Endothelial cell of umbilical vein (primary cell): ENCODE measurements at regions not wholly inside any gene's neighbourhood (a gene's known extent, or its start where the extent isn't known, plus 50 kb on each side); places are given as distances from the start of the nearest gene placed in this dataset.

Experiments used
- BruUV-seq: library from RNA; stranded (reverse); fragments of 400-500 nt; replicated peaks from 2 replicates; lab custom pipeline; 2021; lab: Mats Ljungman, UMichigan
- CTCF ChIA-PET: fragments of 300-600, 350-600 bp; sonication (Branson Sonifier 250); formaldehyde crosslinking; loops from one replicate; lab custom pipeline; 2021; ENCODE audit warnings: antibody characterized with exemption, inconsistent platforms; lab: Charles Lee
- POLR2A ChIA-PET: fragments of 300-600, 350-600 bp; sonication (Branson Sonifier 250); formaldehyde crosslinking; loops from one replicate; lab custom pipeline; 2021; ENCODE audit warnings: antibody characterized with exemption, inconsistent platforms; lab: Charles Lee
- DNase-seq: peaks from one replicate; pipeline ENCODE4 v3.0.0-alpha.2; 2011; ENCODE audit warnings: low read depth, low spot score
- FAIRE-seq: peaks from 2 replicates; lab custom pipeline; 2011; peaks lifted over from hg19 to GRCh38; lab: Jason Lieb, UNC
- H2AFZ ChIP-seq: 2 replicates; pipeline ENCODE4 v1.6.0; 2012; ENCODE audit warnings: low read depth, low read length, control low read depth, inconsistent platforms
- H3K27ac ChIP-seq: 2 replicates; pipeline ENCODE4 v1.5.1; 2011; ENCODE audit warnings: low read depth, mild to moderate bottlenecking, control low read depth, low read length, moderate library complexity; ENCODE audit not compliant: insufficient read depth
- H3K27me3 ChIP-seq, 2 experiments: 2 replicates each; pipeline versions ENCODE4 v1.6.0 to v1.6.1; 2011; ENCODE audit warnings: low read length in 2 of 2, mixed read lengths in 1 of 2; ENCODE audit not compliant: control insufficient read depth in 2 of 2, insufficient read depth in 2 of 2
- H3K36me3 ChIP-seq, 2 experiments: 2 replicates in 1 of 2; 3 replicates in 1 of 2; pipeline ENCODE4 v1.5.1; 2011; ENCODE audit warnings: low read length in 2 of 2, mild to moderate bottlenecking in 1 of 2, moderate library complexity in 1 of 2; ENCODE audit not compliant: control insufficient read depth in 2 of 2, insufficient read depth in 2 of 2; ENCODE audit errors: extremely low read depth in 1 of 2
- H3K4me1 ChIP-seq: 3 replicates; pipeline ENCODE4 v1.5.1; 2011; ENCODE audit warnings: mild to moderate bottlenecking, low read length; ENCODE audit not compliant: control insufficient read depth, insufficient read depth; ENCODE audit errors: extremely low read depth
- H3K4me2 ChIP-seq: 2 replicates; pipeline ENCODE4 v1.6.1; 2011; ENCODE audit warnings: low read length, control low read depth, mixed read lengths; ENCODE audit not compliant: insufficient read depth
- H3K4me3 ChIP-seq, 3 experiments: fragments of 200-600 bp in 1 of 3; sonication (generic), shearing (Covaris generic) in 1 of 3; replicated peaks in 1 of 3; 2 replicates each; pipeline ENCODE4 v1.5.1; 2011 to 2016; ENCODE audit warnings: control low read depth in 3 of 3, low read length in 3 of 3, mild to moderate bottlenecking in 2 of 3, inconsistent platforms in 1 of 3, low read depth in 1 of 3, moderate library complexity in 1 of 3; ENCODE audit not compliant: insufficient read depth in 1 of 3
- H3K79me2 ChIP-seq: 2 replicates; pipeline ENCODE4 v1.6.0; 2012; ENCODE audit warnings: low read length, inconsistent platforms; ENCODE audit not compliant: control insufficient read depth, insufficient read depth
- H3K9ac ChIP-seq: replicated peaks from 2 replicates; pipeline ENCODE3; 2011; ENCODE audit warnings: low read length, control low read depth; ENCODE audit not compliant: insufficient read depth; ENCODE audit errors: extremely low read depth
- H3K9me1 ChIP-seq: replicated peaks from 3 replicates; pipeline ENCODE4 v1.6.0; 2011; ENCODE audit warnings: mild to moderate bottlenecking, low read length; ENCODE audit not compliant: control insufficient read depth, insufficient read depth; ENCODE audit errors: extremely low read depth
- H3K9me3 ChIP-seq: replicated peaks from 2 replicates; pipeline ENCODE4 v1.5.1; 2012; ENCODE audit warnings: low read length, inconsistent platforms; ENCODE audit not compliant: control insufficient read depth, insufficient read depth
- H4K20me1 ChIP-seq: replicated peaks from 2 replicates; pipeline ENCODE3; 2011; ENCODE audit warnings: mild to moderate bottlenecking, low read length; ENCODE audit not compliant: control insufficient read depth, insufficient read depth; ENCODE audit errors: extremely low read depth
- EZH2 ChIP-seq: IDR thresholded peaks from 2 replicates; pipeline ENCODE4 v1.6.1; 2012; ENCODE audit warnings: borderline replicate concordance, low read depth, mild to moderate bottlenecking, moderate library complexity, low read length, inconsistent platforms; ENCODE audit not compliant: severe bottlenecking
- FOS ChIP-seq: IDR thresholded peaks from 2 replicates; pipeline ENCODE4 v1.6.1; 2011; ENCODE audit warnings: mild to moderate bottlenecking, low read length, moderate library complexity, borderline replicate concordance; ENCODE audit not compliant: insufficient read depth
- GATA2 ChIP-seq: IDR thresholded peaks from 2 replicates; pipeline ENCODE4 v1.7.0; 2011; ENCODE audit warnings: low read depth, mild to moderate bottlenecking, moderate library complexity, mixed read lengths, low read length; ENCODE audit not compliant: insufficient read length, insufficient read depth
- JUN ChIP-seq: IDR thresholded peaks from 2 replicates; pipeline ENCODE4 v1.6.1; 2011; ENCODE audit warnings: borderline replicate concordance, low read depth; ENCODE audit not compliant: insufficient read length, insufficient read depth
- MYC ChIP-seq: IDR thresholded peaks from one replicate; pipeline ENCODE4 v1.6.1; 2011; ENCODE audit warnings: mild to moderate bottlenecking, low read depth, low read length
- POLR2A ChIP-seq: IDR thresholded peaks from 2 replicates; pipeline ENCODE4 v1.6.1; 2012; ENCODE audit warnings: low read depth, mild to moderate bottlenecking, control low read depth, low read length
- POLR2AphosphoS5 ChIP-seq: IDR thresholded peaks from 2 replicates; pipeline ENCODE4 v1.6.1; 2012; ENCODE audit warnings: low read depth, mild to moderate bottlenecking, control low read depth, low read length, moderate library complexity; ENCODE audit not compliant: insufficient read depth
- dilution Hi-C: fragments of 300-500 bp; cut with MboI; formaldehyde crosslinking; loops from one replicate; pipeline ENCODE4 v1.15.0; 2019; ENCODE audit warnings: low sequenced_read_pairs; ENCODE audit not compliant: extremely low pct_ligation_motif_present
- intact Hi-C: fragments of 100-400 bp; cut with micrococcal nuclease; formaldehyde crosslinking; loops from one replicate; pipeline ENCODE4 v1.10.0; 2022
- TF ChIP-seq, protein P1 (sequence below), 2 donors: IDR thresholded peaks; 1 replicate in 1 of 2; 2 replicates in 1 of 2; pipeline ENCODE4 v1.5.1; 2011; ENCODE audit warnings: low read length in 2 of 2, mild to moderate bottlenecking in 2 of 2, moderate library complexity in 2 of 2, control low read depth in 1 of 2, inconsistent platforms in 1 of 2, low read depth in 1 of 2; ENCODE audit not compliant: insufficient read depth in 1 of 2; ENCODE audit errors: extremely low read depth in 1 of 2
- TF ChIP-seq, protein P2 (sequence below): IDR thresholded peaks from 2 replicates; pipeline ENCODE4 v1.6.1; 2011; ENCODE audit not compliant: insufficient read depth, insufficient read length

DNA sequence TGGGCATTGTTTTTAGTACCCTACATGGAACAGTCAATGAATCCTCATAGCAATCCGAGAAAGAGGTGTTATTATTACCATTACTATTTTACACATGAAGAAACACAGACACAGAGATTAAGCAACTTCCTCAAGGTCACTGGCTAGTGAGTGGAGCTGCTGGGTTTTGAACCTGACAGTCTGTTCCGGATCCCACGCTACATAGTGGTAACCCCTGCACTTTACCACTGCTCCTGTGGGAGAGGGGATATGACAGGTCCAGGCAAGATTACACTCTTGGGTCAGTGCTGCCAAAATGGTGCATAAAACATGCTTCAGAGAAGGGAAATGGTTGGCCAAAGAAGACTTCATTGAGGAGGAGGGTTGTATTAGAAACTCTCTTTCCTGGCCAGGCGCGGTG is 185.7 kb downstream of the XPNPEP1 start:
- DNase-seq (no peak), FAIRE-seq (no peak)
- Histone ChIP-seq H3K9ac (no peak overlapping the region), H3K27me3 (no peaks in the 10 kb centered on the region), H3K4me2 (no peak overlapping the region), H3K9me1 (no peaks in the 10 kb centered on the region), H3K79me2 (no peaks in the 10 kb centered on the region), H3K27ac (no peak overlapping the region), H3K4me3 (no peak overlapping the region), H3K36me3 (no peaks in the 10 kb centered on the region), H3K9me3 (peaks cover 2% of the 10 kb centered on the region), H4K20me1 (no peaks in the 10 kb centered on the region), H3K4me1 (no peaks in the 10 kb centered on the region), H2AFZ (no peak overlapping the region)
- ChIA-PET CTCF (no interaction called here), POLR2A (no interaction called here)
- intact Hi-C loops, result no loop called here
- dilution Hi-C loops, result no loop called here
- BruUV-seq, result no TSS peak
- TF ChIP-seq MYC, result no peak
- TF ChIP-seq GATA2, result no peak
- TF ChIP-seq, protein P1, sequence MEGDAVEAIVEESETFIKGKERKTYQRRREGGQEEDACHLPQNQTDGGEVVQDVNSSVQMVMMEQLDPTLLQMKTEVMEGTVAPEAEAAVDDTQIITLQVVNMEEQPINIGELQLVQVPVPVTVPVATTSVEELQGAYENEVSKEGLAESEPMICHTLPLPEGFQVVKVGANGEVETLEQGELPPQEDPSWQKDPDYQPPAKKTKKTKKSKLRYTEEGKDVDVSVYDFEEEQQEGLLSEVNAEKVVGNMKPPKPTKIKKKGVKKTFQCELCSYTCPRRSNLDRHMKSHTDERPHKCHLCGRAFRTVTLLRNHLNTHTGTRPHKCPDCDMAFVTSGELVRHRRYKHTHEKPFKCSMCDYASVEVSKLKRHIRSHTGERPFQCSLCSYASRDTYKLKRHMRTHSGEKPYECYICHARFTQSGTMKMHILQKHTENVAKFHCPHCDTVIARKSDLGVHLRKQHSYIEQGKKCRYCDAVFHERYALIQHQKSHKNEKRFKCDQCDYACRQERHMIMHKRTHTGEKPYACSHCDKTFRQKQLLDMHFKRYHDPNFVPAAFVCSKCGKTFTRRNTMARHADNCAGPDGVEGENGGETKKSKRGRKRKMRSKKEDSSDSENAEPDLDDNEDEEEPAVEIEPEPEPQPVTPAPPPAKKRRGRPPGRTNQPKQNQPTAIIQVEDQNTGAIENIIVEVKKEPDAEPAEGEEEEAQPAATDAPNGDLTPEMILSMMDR (IDR thresholded peaks at IDR 0.05; ENCODE audit: extremely low read depth in 1 of 2, insufficient read depth in 1 of 2, low read depth in 1 of 2, low read length in 2 of 2), result no peak
- TF ChIP-seq FOS, result no peak
- no peak for TF ChIP-seq POLR2A

DNA sequence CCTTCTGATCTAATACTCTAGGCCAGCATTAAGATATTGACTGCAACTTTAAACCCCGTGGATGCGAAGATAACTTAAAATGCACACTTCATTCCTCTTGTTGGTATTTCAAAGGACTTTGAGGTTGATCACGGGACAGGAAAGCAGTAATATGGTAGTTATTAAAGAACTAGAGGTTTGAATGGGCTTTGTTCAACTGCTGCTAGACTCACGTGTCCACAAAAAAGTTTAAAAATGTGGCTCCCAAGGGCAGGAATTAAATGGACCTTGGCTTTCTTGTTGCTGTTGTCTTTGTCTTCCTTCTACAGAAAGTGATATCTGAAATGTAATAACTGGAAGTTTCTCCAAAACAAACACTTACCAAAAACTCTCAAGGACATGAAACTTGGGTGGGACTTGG is 186.3 kb downstream of the XPNPEP1 start:
- DNase-seq (no peak), FAIRE-seq (no peak)
- H3K79me2 ChIP-seq, result no peaks in the 10 kb centered on the region
- ChIA-PET CTCF (no interaction called here), POLR2A (no interaction called here)
- dilution Hi-C loops, result no loop called here
- H3K4me1 ChIP-seq, result no peaks in the 10 kb centered on the region
- BruUV-seq, result no TSS peak
- H3K4me2 ChIP-seq, result no peak overlapping the region
- no peaks in the 10 kb centered on the region for H3K27me3 ChIP-seq
- no peak for TF ChIP-seq MYC
- no peak for TF ChIP-seq POLR2AphosphoS5
- TF ChIP-seq FOS, result no peak
- no peak for TF ChIP-seq POLR2A
- no peak for TF ChIP-seq GATA2
- TF ChIP-seq JUN, result no peak
- TF ChIP-seq, protein P2, sequence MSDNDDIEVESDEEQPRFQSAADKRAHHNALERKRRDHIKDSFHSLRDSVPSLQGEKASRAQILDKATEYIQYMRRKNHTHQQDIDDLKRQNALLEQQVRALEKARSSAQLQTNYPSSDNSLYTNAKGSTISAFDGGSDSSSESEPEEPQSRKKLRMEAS, result no peak
- TF ChIP-seq, protein P1 (IDR thresholded peaks at IDR 0.05; ENCODE audit: extremely low read depth in 1 of 2, insufficient read depth in 1 of 2, low read depth in 1 of 2, low read length in 2 of 2), result no peak
- TF ChIP-seq EZH2, result no peak
- H3K9me3 ChIP-seq, result peaks cover 2% of the 10 kb centered on the region
- H3K36me3 ChIP-seq, result no peaks in the 10 kb centered on the region
- no peak overlapping the region for H3K4me3 ChIP-seq
- no peak overlapping the region for H2AFZ ChIP-seq
- H3K9ac ChIP-seq, result no peak overlapping the region
- intact Hi-C loops, result no loop called here
- no peaks in the 10 kb centered on the region for H3K9me1 ChIP-seq
- H3K27ac ChIP-seq, result no peak overlapping the region
- no peaks in the 10 kb centered on the region for H4K20me1 ChIP-seq
